Sigmoid colon (tissue), 6 donors: ENCODE measurements at regions not wholly inside any gene's neighbourhood (a gene's known extent, or its start where the extent isn't known, plus 50 kb on each side); places are given as distances from the start of the nearest gene placed in this dataset.

Source experiments
- DNase-seq: peaks from one replicate; pipeline ENCODE4 v3.0.0-alpha.2; 2019
- H3K27ac ChIP-seq, 4 donors: fragments of 200-600 bp; sonication (generic); one replicate each; pipeline ENCODE4 v1.5.1; 2016 to 2019; ENCODE audit warnings: mild to moderate bottlenecking in 1 of 4
- H3K27me3 ChIP-seq, 3 donors: fragments of 200-600 bp; sonication (generic); one replicate each; pipeline ENCODE4 v1.5.1; 2019; ENCODE audit warnings: mild to moderate bottlenecking in 1 of 3
- H3K36me3 ChIP-seq, 4 donors: fragments of 200-600 bp; sonication (generic); one replicate each; pipeline ENCODE4 v1.5.1; 2016 to 2019
- H3K4me1 ChIP-seq, 4 donors: fragments of 200-600 bp; sonication (generic); one replicate each; pipeline ENCODE4 v1.5.1; 2017 to 2019
- H3K4me3 ChIP-seq, 4 donors: fragments of 200-600 bp; sonication (generic); one replicate each; pipeline ENCODE4 v1.5.1; 2017 to 2019; ENCODE audit warnings: mild to moderate bottlenecking in 2 of 4, moderate library complexity in 1 of 4
- H3K9me3 ChIP-seq, 4 donors: fragments of 200-600 bp in 3 of 4; sonication (generic) in 3 of 4; one replicate each; pipeline versions ENCODE4 v1.5.1 to v1.6.1; 2013 to 2019
- EP300 ChIP-seq, 4 donors: sonication (generic); formaldehyde crosslinking; IDR thresholded peaks; one replicate each; pipeline ENCODE4 v1.6.1; 2017; ENCODE audit warnings: antibody characterized with exemption in 4 of 4
- POLR2A ChIP-seq, 2 donors: fragments of 450-650 bp; IDR thresholded peaks; one replicate each; pipeline ENCODE4 v1.6.1; 2016; ENCODE audit warnings: antibody characterized with exemption in 2 of 2, mild to moderate bottlenecking in 2 of 2, moderate library complexity in 2 of 2
- POLR2AphosphoS5 ChIP-seq, 4 donors: sonication (generic); formaldehyde crosslinking; IDR thresholded peaks; one replicate each; pipeline ENCODE4 v1.6.1; 2017; ENCODE audit warnings: antibody characterized with exemption in 4 of 4
- WGBS, 2 donors: extraction: QIAGEN DNeasy Blood & Tissue Kit; methylation state at CpG; one replicate each; pipeline ENCODE4 v1.1.7; 2013; 5-methylcytosine and 5-hydroxymethylcytosine counted together
- intact Hi-C: fragments of 100-400 bp; cut with DNase I; formaldehyde crosslinking; loops from one replicate; pipeline ENCODE4 v1.15.1; 2023
- TF ChIP-seq, protein P1 (sequence below), 4 experiments: fragments of 450-650 bp in 3 of 4; fragments of 200-600 bp in 1 of 4; IDR thresholded peaks; one replicate each; pipeline ENCODE4 v1.5.1; 2016 to 2019; ENCODE audit warnings: antibody characterized with exemption in 4 of 4, mild to moderate bottlenecking in 3 of 4, moderate library complexity in 2 of 4
- donor health status: healthy with polysubstance abuse.
- donor health status: healthy.

DNA sequence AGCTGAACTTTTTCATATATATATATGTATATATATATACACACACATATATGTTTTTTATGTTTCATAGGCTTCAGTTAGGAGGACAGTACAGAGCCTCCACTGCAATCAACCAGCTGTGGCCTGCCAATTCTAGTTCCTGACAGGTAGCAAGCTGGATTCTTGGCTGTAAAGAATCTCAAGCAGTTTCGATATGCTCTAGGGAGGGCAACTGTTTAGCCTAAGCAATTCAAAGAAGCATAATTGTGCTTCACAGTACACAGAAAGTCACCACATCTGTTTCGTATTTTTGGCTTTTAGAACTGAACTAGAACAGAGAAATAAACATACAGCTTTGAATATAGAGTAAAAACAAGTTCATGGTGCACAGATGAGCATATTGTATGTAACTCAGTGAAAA, 152.4 kb upstream of the ARRDC3 start:
- intact Hi-C loops: no loop called here
- H3K4me3 ChIP-seq: no peak overlapping the region

DNA sequence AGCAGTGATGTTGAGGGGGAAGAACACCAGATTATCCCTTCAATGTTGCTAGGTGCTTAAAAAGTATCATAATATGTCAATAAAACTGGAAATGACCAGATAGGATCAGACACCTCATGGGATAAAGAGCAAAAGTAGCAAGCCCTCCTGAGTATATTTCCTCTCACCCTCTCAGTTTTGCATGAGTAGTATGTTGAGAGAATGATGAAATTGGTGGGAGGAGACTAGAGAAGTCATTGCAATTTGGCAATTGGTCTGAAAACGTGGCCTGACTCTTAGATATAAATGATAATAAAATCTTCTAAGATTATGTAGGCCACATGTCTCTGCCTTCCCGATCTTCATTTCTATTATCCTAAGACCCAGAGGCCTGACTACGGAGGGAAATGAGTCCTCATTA, 151.2 kb upstream of the ARRDC3 start:
- Histone ChIP-seq H3K4me3 (no peak overlapping the region), H3K27me3 (no peaks in the 10 kb centered on the region), H3K36me3 (no peaks in the 10 kb centered on the region), H3K27ac (no peak overlapping the region), H3K4me1 (no peaks in the 10 kb centered on the region), H3K9me3 (peaks cover 0 to 2% (median 0%) of the 10 kb centered on the region in 4 donors)
- TF ChIP-seq, protein P1, sequence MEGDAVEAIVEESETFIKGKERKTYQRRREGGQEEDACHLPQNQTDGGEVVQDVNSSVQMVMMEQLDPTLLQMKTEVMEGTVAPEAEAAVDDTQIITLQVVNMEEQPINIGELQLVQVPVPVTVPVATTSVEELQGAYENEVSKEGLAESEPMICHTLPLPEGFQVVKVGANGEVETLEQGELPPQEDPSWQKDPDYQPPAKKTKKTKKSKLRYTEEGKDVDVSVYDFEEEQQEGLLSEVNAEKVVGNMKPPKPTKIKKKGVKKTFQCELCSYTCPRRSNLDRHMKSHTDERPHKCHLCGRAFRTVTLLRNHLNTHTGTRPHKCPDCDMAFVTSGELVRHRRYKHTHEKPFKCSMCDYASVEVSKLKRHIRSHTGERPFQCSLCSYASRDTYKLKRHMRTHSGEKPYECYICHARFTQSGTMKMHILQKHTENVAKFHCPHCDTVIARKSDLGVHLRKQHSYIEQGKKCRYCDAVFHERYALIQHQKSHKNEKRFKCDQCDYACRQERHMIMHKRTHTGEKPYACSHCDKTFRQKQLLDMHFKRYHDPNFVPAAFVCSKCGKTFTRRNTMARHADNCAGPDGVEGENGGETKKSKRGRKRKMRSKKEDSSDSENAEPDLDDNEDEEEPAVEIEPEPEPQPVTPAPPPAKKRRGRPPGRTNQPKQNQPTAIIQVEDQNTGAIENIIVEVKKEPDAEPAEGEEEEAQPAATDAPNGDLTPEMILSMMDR (IDR thresholded peaks at IDR 0.05): no peak
- no peak for TF ChIP-seq EP300 (IDR thresholded peaks at IDR 0.05)
- TF ChIP-seq POLR2A (IDR thresholded peaks at IDR 0.05): no peak
- no peak for TF ChIP-seq POLR2AphosphoS5 (IDR thresholded peaks at IDR 0.05)
- WGBS, 2 donors: 76 to 82% methylated on average over 3 of the region's 3 CpGs
- intact Hi-C loops: no loop called here
- DNase-seq: no peak

More for the DNA sequence above, 152.4 kb upstream of the ARRDC3 start:
- DNase-seq: no peak
- peaks cover 0 to 2% (median 0%) of the 10 kb centered on the region in 4 donors for H3K9me3 ChIP-seq
- H3K27ac ChIP-seq: no peak overlapping the region
- H3K4me1 ChIP-seq: no peaks in the 10 kb centered on the region
- TF ChIP-seq, protein P1 (IDR thresholded peaks at IDR 0.05): no peak
- TF ChIP-seq POLR2AphosphoS5 (IDR thresholded peaks at IDR 0.05) (no peak), EP300 (IDR thresholded peaks at IDR 0.05) (no peak), POLR2A (IDR thresholded peaks at IDR 0.05) (no peak)
- no peaks in the 10 kb centered on the region for H3K27me3 ChIP-seq
- 56 to 64% methylated on average over 2 of the region's 2 CpGs for WGBS, 2 donors
- H3K36me3 ChIP-seq: no peaks in the 10 kb centered on the region

DNA sequence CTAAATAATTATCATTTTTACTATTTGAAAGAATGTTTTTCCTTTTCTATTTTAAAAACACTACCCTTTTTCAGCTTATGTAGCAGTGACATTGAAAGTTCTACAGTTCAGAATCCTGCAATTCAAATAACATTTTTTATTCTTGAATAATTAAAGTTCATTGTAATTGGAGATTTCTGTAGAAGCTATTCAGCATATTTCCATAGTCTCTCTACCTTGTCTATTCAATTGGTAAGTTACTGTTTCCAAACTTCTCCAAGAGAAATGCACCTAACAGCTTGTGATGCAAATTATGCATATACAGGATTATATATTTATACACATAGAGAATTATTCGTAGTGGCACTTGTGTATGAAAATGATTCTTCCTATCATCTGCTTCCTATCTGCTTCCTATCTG, 149.7 kb upstream of the ARRDC3 start:
- DNase-seq: no peak
- Histone ChIP-seq H3K4me3 (no peak overlapping the region), H3K9me3 (no peaks in the 10 kb centered on the region), H3K27me3 (no peaks in the 10 kb centered on the region), H3K36me3 (no peaks in the 10 kb centered on the region), H3K27ac (no peak overlapping the region), H3K4me1 (no peaks in the 10 kb centered on the region)
- TF ChIP-seq POLR2A (IDR thresholded peaks at IDR 0.05) (no peak), POLR2AphosphoS5 (IDR thresholded peaks at IDR 0.05) (no peak), EP300 (IDR thresholded peaks at IDR 0.05) (no peak)
- TF ChIP-seq, protein P1 (IDR thresholded peaks at IDR 0.05): no peak
- intact Hi-C loops: no loop called here
- 76 to 93% methylated on average over 1 of the region's 1 CpG for WGBS, 2 donors

DNA sequence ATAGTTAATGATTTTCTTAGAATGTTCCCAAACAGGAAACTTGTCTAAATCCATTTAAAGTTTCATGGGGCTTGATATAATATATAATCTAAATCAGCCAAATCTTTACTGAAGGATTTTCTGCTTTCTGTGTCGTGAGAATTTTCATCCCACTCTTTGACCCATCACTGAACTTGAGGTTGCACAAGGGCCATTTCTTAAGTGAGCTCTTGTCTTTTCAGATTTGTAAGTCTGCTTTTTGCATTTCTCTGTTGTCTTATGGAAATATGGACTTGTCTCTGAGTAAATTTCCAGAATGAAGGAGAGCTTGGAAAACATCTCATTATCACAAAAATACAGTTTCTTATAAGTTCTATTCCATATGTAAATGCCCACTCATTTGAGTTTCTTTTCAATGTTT, 149.2 kb upstream of the ARRDC3 start:
- no peak overlapping the region for H3K4me3 ChIP-seq
- TF ChIP-seq POLR2AphosphoS5 (IDR thresholded peaks at IDR 0.05) (no peak), POLR2A (IDR thresholded peaks at IDR 0.05) (no peak)
- TF ChIP-seq, protein P1 (IDR thresholded peaks at IDR 0.05): no peak
- no peaks in the 10 kb centered on the region for H3K27me3 ChIP-seq
- no peaks in the 10 kb centered on the region for H3K36me3 ChIP-seq
- no peak for DNase-seq
- H3K4me1 ChIP-seq: no peaks in the 10 kb centered on the region
- intact Hi-C loops: no loop called here
- H3K27ac ChIP-seq: no peak overlapping the region
- no peaks in the 10 kb centered on the region for H3K9me3 ChIP-seq
- WGBS, 2 donors: 63 to 75% methylated on average over 1 of the region's 1 CpG

DNA sequence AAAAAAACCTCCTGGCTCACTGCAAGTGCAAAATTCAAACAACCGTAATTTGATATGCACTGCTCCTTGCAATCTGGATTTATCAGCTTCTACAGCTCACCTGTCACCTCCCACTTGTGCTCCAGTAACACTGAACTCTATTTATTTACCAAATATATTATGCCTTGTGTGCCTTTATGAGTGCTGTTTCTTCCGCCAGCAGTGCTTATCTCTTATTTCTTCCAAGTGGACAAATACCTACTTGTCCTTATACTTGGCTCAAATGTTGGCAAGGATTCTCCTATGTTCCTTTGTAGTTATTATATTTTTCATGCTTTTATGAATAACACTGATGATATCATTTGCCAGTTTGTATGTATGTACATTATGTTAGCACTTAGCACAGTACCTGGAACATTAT, 145.7 kb upstream of the ARRDC3 start:
- intact Hi-C loops: no loop called here

More for the DNA sequence above, 145.7 kb upstream of the ARRDC3 start:
- H3K36me3 ChIP-seq: no peaks in the 10 kb centered on the region
- no peak for TF ChIP-seq POLR2A (IDR thresholded peaks at IDR 0.05)
- no peak for TF ChIP-seq EP300 (IDR thresholded peaks at IDR 0.05)
- H3K4me3 ChIP-seq: no peak overlapping the region
- H3K27ac ChIP-seq: no peak overlapping the region
- DNase-seq: no peak
- H3K27me3 ChIP-seq: no peaks in the 10 kb centered on the region
- 23 to 77% methylated on average over 2 of the region's 2 CpGs for WGBS, 2 donors
- no peaks in the 10 kb centered on the region for H3K4me1 ChIP-seq
- no peaks in the 10 kb centered on the region for H3K9me3 ChIP-seq
